WERI-Rb-1 (cell line): ENCODE measurements at regions not wholly inside any gene's neighbourhood (a gene's known extent, or its start where the extent isn't known, plus 50 kb on each side); places are given as distances from the start of the nearest gene placed in this dataset.
"Not testable (repeated sequence)": the region's sequence is repeated elsewhere in the genome, so short reads cannot be mapped to it uniquely, and the experiment has no call there.

ENCODE experiments used
- DNase-seq: peaks from one replicate; pipeline ENCODE4 v3.0.0-alpha.2; 2020
- H3K27ac ChIP-seq: fragments of 250-450 bp; sonication (Bioruptor Pico); 2 replicates; pipeline ENCODE4 v1.5.1; 2020; ENCODE audit warnings: mild to moderate bottlenecking, moderate library complexity
- H3K27me3 ChIP-seq: fragments of 250-450 bp; sonication (Bioruptor Pico); 2 replicates; pipeline ENCODE4 v1.5.1; 2021; ENCODE audit warnings: mild to moderate bottlenecking, low read depth, moderate library complexity; ENCODE audit not compliant: insufficient read depth, severe bottlenecking
- H3K36me3 ChIP-seq: fragments of 250-450 bp; sonication (Bioruptor Pico); 2 replicates; pipeline ENCODE4 v1.5.1; 2020; ENCODE audit warnings: mild to moderate bottlenecking, moderate library complexity
- H3K4me3 ChIP-seq: 2 replicates; pipeline ENCODE4 v1.5.1; 2011; ENCODE audit warnings: low read depth, mild to moderate bottlenecking, control low read depth, low read length
- H3K9me3 ChIP-seq: fragments of 250-450 bp; sonication (Bioruptor Pico); 2 replicates; pipeline ENCODE4 v1.5.1; 2021; ENCODE audit warnings: mild to moderate bottlenecking, moderate library complexity; ENCODE audit not compliant: severe bottlenecking
- TF ChIP-seq, protein P1 (sequence below): IDR thresholded peaks from 2 replicates; pipeline ENCODE4 v1.5.1; 2011; ENCODE audit warnings: low read depth, mild to moderate bottlenecking, control low read depth, inconsistent platforms, low read length

DNA sequence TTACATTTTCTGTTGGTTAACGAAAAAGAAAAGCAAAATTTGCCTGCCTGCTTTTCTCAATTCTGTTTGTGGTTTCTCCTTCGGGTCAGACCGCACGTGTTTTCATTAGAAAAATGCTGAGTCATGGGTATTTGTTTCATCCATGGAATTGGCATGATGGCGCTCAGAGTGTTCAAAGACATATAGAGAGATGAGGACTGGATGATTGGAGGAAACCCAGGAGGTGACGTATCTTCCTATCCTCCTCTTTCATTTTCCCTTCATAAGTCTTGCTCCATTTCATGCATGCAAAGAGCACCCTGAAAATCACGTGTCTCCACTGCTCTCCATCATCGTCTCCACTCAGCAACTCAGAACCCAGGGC lies 353.8 kb upstream of the WWC1 start:
- H3K4me3 ChIP-seq = no peak overlapping the region
- H3K27ac ChIP-seq = no peak overlapping the region
- no peaks in the 10 kb centered on the region for H3K9me3 ChIP-seq
- no peak for DNase-seq
- TF ChIP-seq, protein P1, sequence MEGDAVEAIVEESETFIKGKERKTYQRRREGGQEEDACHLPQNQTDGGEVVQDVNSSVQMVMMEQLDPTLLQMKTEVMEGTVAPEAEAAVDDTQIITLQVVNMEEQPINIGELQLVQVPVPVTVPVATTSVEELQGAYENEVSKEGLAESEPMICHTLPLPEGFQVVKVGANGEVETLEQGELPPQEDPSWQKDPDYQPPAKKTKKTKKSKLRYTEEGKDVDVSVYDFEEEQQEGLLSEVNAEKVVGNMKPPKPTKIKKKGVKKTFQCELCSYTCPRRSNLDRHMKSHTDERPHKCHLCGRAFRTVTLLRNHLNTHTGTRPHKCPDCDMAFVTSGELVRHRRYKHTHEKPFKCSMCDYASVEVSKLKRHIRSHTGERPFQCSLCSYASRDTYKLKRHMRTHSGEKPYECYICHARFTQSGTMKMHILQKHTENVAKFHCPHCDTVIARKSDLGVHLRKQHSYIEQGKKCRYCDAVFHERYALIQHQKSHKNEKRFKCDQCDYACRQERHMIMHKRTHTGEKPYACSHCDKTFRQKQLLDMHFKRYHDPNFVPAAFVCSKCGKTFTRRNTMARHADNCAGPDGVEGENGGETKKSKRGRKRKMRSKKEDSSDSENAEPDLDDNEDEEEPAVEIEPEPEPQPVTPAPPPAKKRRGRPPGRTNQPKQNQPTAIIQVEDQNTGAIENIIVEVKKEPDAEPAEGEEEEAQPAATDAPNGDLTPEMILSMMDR = no peak
- H3K27me3 ChIP-seq = no peaks in the 10 kb centered on the region
- no peaks in the 10 kb centered on the region for H3K36me3 ChIP-seq

DNA sequence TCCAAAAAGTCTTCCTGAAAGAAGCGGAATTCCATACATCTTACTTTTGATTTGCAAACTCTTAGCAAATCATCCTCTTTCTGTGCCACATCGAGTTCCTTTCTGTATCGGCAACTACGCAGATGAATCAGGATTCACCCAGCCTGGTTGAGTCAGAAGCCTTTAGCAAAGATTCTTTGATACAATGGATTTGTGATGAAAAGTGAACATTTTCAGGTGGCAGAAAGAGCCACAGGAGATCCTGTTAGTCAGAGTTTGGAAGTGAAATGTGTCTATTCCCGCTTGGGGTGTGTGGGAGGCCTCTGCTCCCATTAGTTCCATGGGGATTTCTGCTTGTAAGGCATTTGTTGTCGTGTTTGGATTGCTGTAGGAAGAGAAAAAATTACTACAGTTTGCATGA lies 351.8 kb upstream of the WWC1 start:
- TF ChIP-seq, protein P1 = no peak
- no peak for DNase-seq
- Histone ChIP-seq H3K27me3 (no peaks in the 10 kb centered on the region), H3K4me3 (no peak overlapping the region), H3K9me3 (no peaks in the 10 kb centered on the region), H3K36me3 (no peaks in the 10 kb centered on the region), H3K27ac (no peak overlapping the region)

DNA sequence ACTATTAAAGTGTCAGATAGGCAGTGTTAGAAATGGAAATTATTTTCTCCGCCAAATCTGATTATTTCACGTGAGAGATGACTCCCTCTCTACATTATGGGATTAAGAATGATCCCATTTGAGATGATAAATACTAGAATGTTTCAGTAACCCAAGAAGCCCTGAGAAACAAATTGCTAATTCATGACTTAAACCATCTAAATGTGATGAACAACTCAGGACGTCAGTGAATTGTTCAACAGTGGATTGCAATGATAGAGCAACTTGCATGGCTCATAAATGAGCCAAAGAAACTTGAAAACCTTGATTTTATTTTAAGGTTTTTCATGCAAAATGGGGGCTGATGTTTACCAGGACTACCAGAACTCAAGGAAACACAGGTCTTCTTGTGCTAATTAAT lies 350.5 kb upstream of the WWC1 start:
- no peak for DNase-seq
- no peaks in the 10 kb centered on the region for H3K9me3 ChIP-seq
- no peaks in the 10 kb centered on the region for H3K27me3 ChIP-seq
- TF ChIP-seq, protein P1 = no peak
- no peak overlapping the region for H3K4me3 ChIP-seq
- H3K36me3 ChIP-seq = no peaks in the 10 kb centered on the region
- no peak overlapping the region for H3K27ac ChIP-seq

DNA sequence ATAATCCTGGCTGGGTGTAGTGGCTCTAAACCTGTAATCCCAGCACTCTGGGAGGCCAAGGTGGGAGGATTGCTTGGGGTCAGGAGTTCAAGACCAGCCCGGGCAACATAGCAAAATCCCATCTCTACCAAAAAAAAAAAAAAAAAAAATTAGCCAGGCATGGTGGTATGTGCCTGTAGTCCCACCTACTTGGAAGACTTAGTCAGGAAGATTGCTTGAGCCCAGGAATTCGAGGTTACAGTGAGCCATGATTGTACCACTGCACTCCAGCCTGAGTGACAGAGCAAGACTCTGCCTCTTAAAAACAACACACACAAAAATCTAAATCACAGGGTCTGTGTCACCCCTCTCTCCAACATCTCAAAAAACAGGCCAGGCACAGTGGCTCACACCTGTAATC lies 349.9 kb upstream of the WWC1 start:
- DNase-seq, H3K36me3 ChIP-seq, H3K27me3 ChIP-seq, H3K9me3 ChIP-seq, H3K4me3 ChIP-seq, H3K27ac ChIP-seq: not testable (repeated sequence)

DNA sequence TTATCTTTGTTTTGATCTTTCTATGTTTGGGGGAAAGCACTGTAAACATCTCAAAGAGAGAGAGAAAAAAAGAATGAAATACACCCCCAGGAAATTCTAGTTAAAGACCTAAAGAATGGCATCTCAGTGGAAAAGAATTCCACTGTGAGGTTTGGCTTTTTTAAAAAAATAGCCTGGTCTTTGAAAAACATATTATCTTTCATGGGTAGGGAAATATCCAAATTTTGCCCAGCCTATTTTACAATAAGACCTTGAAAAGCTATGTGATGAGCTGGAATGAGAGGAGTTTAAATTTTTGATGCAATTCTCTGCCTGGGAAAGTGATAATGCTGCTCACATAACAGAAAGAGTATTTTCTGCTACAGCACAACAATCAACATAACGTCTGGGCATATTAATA lies 348.1 kb upstream of the WWC1 start:
- H3K9me3 ChIP-seq = no peaks in the 10 kb centered on the region
- TF ChIP-seq, protein P1 = no peak
- no peak overlapping the region for H3K27ac ChIP-seq
- no peaks in the 10 kb centered on the region for H3K27me3 ChIP-seq
- H3K4me3 ChIP-seq = no peak overlapping the region
- H3K36me3 ChIP-seq = no peaks in the 10 kb centered on the region
- no peak for DNase-seq

DNA sequence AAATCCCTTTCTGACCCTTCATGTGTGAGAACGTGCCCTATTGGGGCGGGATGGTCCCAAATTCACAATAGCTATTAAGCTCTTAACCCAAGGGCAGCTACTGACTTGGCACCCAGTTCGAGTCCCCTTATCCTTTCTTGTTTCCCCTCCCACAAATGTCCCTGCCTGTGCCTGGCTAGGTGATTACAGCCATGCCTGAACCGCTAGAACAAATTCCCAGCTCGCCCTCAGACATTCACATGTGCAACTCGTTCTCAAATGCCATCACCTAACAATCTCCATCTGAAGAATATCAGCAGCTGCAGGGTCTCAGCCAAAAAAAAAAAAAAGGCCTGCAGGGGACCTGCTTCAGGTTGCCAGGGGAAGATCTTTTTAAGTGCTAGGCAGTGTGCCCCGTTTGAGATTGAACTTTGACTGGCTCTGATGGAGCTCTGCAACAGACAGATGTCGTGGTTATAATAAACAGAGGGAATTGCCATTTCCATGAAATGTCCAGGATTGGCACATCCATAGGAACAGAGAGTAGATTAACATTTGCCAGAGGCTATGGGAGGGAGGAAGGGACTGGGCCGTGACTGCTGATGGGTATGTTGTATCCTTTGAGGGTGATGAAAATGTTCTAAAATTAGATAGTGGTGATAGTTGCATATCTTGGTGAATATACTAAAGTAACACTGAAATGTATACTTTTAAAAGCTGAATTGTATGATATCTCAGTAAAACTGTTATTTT lies 347.2 kb upstream of the WWC1 start:
- Histone ChIP-seq H3K9me3 (no peaks in the 10 kb centered on the region), H3K4me3 (no peak overlapping the region), H3K36me3 (no peaks in the 10 kb centered on the region), H3K27ac (no peak overlapping the region), H3K27me3 (no peaks in the 10 kb centered on the region)
- TF ChIP-seq, protein P1 = no peak
- DNase-seq = no peak
